ENCODE measurements at regions not wholly inside any gene's neighbourhood (a gene's known extent, or its start where the extent isn't known, plus 50 kb on each side); places are given as distances from the start of the nearest gene placed in this dataset.

DNA sequence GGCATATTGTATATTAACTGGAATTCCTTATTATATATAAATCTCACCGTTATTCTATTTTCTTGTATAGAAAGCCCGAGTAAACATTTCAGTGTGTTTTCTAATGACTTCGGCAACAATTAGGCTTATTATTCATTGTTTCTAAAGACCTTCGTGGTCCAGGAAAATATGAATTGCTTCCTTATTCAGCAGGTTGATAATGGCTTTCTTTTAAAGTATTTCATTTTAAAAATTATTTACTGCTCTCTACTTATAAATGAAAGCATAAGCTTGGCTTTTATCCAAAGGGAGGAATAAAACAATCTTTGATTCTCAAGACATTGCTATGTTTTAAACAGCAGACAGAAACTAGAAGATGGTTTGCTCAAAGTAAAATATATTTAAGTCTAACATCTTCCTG lies 198.4 kb upstream of the RGS18 start:
- no peak for TF ChIP-seq CTCF (IDR thresholded peaks at IDR 0.05)
- no peak for TF ChIP-seq ZFX (IDR thresholded peaks at IDR 0.05; ENCODE audit: borderline replicate concordance)

Measured in 22Rv1 (cell line).